GF-D8 (cell line): ENCODE measurements at regions not wholly inside any gene's neighbourhood (a gene's known extent, or its start where the extent isn't known, plus 50 kb on each side); places are given as distances from the start of the nearest gene placed in this dataset.

ENCODE experiments used
- DNase-seq: peaks from one replicate; lab custom pipeline; 2025; lab: John Stamatoyannopoulos, UW

DNA sequence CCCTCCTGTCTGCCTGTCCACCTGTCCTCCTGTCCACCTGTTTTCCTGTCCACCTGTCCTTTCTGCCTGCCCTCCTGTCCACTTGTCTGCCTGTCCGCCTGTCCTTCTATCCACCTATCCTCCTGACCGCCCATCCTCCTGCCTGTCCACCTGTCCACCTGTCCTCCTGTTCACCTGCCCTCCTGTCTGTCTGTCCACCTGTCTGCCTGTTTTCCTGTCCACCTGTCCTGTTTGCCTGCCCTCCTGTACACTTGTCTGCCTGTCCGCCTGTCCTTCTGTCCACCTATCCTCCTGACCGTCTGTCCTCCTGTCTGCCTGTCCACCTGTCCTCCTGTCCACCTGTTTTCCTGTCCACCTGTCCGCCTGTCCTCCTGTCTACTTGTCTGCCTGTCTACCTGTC, 682.8 kb downstream of the TBC1D22A start:
- no peak for DNase-seq

DNA sequence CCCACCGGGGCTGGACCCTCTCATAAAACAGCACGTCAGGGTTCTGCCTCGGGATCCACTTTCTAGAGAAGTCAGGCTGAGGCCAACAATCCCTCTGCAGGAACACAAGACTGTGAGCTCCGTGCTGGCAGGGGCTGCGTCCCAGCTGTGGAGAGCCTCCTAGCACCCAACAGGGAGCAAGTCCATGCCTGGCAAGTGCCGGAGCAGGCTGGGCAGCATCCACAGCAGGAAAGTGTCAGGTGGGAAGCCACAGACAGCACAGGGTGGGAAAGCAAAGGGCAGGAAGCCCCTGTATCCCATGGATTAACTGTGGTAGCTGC, 682.3 kb downstream of the TBC1D22A start:
- DNase-seq, result no peak

DNA sequence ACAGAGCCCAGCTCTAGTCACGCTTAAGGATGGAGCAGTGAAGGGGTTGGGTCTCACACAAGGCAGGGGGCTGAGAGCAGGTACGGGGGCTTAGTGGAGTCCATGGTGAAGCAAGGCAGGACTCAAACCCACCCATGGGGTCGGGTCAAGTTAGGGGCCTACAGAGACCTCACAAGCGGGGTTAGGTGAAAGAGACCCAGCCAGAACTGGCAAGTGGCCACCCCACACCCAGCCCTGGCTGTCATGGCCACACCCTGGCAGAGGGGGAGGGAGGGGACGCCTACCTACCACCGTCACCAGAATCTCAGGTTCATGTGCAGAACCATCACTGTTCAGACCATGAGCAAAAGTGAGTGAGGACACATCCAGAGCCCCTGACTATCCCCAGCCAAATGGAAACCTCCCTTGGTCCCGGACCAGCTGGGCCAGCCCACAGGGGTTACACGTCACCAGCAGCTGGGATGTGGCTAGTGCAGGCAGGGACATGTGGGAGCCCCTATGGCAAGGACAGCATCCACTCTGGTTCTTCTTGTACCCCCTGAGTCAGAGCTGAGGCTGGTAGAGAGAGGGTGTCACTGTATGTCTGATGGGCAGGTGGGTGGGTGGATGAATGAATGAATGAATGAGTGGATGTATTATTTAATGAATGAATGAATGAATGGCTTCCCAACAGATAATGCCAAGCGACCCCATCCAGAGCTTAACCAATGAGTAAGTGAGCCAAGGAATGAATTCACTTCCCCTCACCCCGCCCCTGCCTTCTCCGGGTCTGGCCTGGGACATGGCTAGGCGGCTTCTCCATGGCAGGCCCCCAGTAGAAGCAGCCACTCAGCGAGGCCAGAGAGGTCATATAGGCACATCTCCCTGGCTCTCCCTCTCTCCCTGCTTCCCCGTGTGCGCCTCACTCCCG, 681.6 kb downstream of the TBC1D22A start:
- DNase-seq, result no peak

DNA sequence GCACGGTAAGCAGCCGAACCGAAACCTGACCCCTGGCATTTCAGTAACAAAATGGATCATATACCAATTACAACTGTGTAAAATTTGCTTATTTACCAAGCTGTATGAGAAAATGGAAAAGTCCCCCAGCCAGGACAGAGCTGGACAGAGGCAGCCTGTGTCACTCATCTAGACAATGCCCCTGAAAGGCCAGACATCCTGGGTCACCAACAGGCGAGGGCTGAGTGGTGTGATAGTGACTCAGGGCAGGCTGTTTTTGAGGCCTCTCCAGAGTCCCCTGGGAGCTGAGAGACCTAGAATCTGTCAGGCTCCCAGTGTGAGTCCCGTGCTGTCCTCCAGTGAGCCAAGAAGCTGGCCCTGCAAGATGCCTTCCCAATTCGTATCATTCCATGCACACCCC, 680.4 kb downstream of the TBC1D22A start:
- DNase-seq, result no peak

GRCh38 chr22:47439643-47440265, 677.3 kb downstream of the TBC1D22A start:
- no peak for DNase-seq

GRCh38 chr22:47437636-47438035, 675.2 kb downstream of the TBC1D22A start:
- no peak for DNase-seq

DNA sequence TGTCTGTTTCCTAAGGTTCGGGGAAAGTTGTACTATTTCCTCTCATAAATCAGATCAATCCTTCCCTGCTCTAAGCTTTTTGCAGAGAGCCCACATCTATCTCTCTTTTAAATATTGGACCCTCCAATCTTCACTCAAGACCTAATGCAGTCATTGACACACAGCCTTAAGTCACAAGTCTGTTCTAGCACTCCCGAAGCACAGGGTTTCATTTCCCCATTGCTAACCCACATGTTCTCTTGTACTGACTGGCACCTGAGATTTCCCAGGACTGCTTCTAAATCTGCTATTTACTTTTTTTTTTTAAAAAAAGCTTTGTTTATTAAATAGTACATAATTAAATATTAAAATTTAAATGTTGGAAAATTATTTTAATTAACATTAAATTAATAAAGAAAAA, 674.7 kb downstream of the TBC1D22A start:
- DNase-seq, result no peak

DNA sequence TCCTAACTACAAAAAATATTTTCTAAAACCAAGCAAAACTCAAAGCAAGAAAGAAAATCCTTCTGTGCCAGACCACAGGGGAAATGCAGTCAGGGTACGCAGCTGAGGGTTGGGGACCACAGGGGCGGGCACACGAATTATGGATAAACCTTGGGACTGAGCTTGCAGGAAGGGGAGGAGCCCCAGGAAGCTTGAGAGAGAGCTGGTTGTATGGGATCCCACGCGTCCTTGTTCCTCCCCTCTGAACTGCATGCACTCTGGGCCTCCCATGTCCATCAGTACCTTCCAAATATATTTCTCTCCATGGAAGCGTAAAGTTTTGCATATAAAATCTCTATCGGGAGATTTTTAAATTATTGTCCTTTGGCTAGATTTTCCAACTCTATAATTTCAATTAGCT, 673.4 kb downstream of the TBC1D22A start:
- DNase-seq, result no peak

DNA sequence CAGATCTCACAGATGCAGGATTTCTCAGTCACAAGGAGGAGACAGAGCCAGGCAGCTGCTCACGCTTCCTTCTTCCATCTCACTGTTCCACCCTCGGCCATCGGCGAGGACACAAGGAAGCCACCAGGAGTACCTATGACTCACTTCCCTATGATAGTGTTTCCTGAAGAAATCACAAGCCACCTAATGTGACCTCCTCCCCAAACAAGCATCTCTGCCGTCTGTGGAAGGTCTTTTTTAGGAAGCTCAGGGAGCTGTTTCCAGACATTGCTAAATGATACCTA, 672.7 kb downstream of the TBC1D22A start:
- no peak for DNase-seq

DNA sequence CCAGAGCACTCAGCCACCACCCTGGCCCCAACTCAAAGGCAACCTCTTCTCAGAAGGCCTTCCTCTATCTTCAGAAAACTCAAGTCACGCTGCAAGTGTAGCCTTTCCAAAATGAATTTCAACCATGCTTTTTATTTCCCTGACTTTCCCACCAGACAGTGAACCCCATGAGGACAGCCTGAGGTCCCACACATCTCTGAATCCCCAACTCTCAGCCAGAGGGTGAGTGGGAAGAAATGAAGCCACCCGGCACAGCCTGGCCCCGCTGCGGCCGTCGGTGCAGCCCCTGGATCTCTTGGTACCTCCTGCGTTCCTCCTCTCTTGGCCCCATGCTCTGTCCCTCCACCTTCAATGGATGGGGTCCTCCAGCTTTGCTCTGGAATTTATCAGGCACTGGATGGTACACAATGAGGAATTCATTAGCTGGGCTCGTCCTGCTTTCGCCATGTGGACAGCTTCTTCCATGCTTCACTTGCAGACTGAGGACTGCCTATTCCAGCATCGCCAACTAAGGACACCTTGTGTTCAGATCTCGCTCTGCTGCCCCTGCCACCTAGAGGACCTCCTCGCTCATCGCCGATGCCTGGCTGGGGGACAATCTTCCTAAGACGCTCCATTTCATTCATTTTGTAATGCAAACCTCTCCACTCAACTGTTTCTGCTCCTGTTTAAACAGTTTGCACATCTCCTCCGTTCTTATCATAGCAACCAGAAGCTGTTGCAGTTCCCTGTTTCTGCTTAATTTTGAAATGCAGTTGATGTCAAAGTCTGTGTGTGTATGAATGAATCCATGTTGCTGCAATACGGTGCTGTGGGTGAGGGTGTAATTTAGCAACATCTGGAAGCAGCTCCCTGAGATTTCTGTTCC, 672.1 kb downstream of the TBC1D22A start:
- no peak for DNase-seq

DNA sequence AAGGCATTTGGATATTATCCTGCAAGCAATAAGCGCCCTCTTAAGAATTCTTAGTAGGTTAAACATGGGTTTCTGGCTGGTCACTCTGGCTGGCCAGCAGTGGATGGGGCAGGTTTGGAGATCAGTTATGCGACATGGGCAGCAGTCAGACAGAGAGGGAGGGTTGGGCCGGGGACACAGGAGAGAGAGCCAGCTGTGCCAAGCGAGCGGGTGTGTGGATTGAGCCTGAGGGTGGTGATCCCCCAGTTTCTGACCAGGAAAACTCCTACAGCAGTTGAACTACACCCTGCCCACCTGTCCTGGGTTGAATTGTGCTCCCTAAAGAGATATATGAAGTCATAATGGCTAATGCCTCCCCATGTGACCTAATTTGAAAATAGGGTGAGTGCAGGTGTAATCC, 671.2 kb downstream of the TBC1D22A start:
- no peak for DNase-seq

DNA sequence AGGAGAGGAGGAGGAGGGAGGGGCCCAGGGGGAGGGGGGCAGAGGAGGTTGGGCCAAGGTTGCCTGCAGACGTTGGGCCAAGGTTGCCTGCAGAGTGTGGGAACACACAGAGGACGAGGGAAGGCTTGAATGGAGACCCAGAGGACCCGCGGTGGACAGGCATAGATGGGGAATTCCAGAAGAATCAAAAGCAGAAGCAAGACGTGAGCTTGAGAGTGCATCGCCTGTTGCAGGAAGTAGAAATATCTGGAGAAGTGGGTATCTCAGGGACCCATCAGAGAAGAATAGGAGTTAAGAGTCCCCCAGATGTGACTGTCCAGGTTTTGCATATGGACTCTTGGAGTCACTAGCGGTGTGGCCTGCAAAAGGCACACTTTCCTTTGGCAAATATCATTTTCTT, 670.2 kb downstream of the TBC1D22A start:
- DNase-seq, result no peak

GRCh38 chr22:47423861-47424820, 661.7 kb downstream of the TBC1D22A start:
- DNase-seq, result no peak

DNA sequence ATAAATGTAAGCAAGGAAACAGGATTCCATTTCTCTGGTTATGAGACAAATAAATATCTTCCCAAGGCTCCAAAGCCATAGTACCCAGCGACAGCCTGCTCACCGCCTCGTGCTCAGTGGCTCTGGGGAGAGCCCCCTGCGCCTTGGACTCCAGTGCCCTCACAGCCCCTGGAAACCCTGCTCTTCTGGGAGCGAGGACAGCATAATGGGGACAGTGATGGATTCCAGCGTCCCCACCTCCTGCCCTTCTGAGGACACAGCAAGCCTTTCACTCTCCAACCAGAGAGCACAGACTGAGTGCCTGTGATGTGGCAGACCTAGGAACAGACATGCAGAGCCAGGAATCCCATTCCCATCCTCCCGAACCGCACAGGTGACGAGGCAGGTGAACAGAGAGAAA, 660.8 kb downstream of the TBC1D22A start:
- no peak for DNase-seq

- no peak for DNase-seq
These were observed 660.3 kb downstream of the TBC1D22A start for GRCh38 chr22:47422736-47423135.

- no peak for DNase-seq
These were observed 659.4 kb downstream of the TBC1D22A start for GRCh38 chr22:47421846-47422245.

GRCh38 chr22:47420211-47420610, 657.8 kb downstream of the TBC1D22A start:
- DNase-seq, result no peak

DNA sequence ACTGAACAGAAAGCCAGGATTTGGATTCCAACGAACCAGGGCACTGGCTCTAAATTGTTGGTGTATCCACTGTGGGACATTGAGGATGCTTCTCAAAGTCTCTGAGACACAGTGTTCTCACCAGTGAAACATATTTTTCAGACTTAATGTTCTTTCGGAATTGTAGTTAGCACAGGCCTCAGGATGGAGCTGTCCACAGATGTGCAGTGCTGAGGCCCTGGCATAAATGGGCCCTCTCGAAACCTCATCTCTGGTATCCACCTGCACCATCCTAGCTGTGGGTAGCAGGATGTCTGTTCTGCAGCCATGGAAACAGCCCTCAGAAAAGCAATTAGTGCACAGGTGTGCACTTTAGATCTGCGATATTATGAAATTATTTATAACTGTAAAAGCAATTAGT, 656.8 kb downstream of the TBC1D22A start:
- DNase-seq, result no peak

- no peak for DNase-seq
These were observed 655.2 kb downstream of the TBC1D22A start for GRCh38 chr22:47417699-47418098.

- DNase-seq, result no peak
These were observed 648.6 kb downstream of the TBC1D22A start for GRCh38 chr22:47411006-47411405.

DNA sequence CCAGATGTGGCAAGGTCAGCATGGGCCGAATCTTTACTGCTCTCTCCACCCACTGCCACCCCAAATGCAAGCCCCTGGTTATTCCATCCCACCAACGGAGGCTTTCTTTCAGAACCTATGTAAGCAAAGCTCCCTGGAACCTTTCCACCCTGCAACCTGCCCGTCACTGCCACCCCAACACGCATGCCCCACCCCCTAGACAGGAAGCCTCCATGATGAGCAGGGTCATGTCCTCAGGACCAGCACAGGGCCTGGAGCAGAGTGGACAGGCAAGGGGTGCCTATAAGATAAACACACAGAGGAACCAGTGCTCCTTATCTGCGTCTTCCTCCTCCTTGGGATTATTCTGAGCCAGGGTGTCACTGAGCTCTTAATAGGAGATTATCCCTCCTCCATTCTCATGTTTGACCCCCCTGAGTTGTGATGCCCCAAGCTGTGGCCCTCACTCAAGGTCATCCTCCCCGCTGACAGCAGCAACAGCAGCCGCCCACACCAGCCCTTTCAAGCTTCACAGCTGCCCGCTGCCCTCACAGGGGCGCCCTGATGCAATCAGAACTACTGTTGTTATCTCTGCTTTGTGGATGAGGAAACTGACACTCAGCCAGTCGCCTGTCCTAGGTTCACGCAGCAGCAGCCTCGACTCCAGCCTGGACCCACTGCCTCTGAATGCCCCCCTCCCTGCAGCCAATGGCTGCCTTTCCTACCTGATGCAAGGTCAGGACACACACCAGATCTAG, 647.3 kb downstream of the TBC1D22A start:
- no peak for DNase-seq
